HCT116 (cell line): ENCODE measurements at regions not wholly inside any gene's neighbourhood (a gene's known extent, or its start where the extent isn't known, plus 50 kb on each side); places are given as distances from the start of the nearest gene placed in this dataset.

Experiments used
- ATAC-seq: fragments of 200-7000 bp; cut with Tn5 transposase; 2 replicates; pipeline ENCODE4 v1.9.1; 2020; ENCODE audit warnings: mild to moderate bottlenecking, moderate library complexity
- BruUV-seq: library from RNA; stranded (reverse); fragments of 400-500 nt; replicated peaks from 2 replicates; lab custom pipeline; 2021; lab: Mats Ljungman, UMichigan
- CTCF ChIA-PET: fragments of 300-600 bp; sonication (Branson Sonifier 250); formaldehyde crosslinking; loops from one replicate; lab custom pipeline; 2021; ENCODE audit warnings: antibody characterized with exemption; lab: Charles Lee
- POLR2A ChIA-PET: fragments of 300-600, 350-600 bp; sonication (Branson Sonifier 250); formaldehyde crosslinking; loops from one replicate; lab custom pipeline; 2021; ENCODE audit warnings: antibody characterized with exemption; lab: Charles Lee
- RAD21 ChIA-PET, 2 experiments: fragments of 300-600 bp; sonication (Branson Sonifier 250); formaldehyde crosslinking; loops; one replicate each; lab custom pipeline; 2023; ENCODE audit warnings: low total read pairs in 2 of 2; ENCODE audit not compliant: uncharacterized antibody in 2 of 2, unreplicated experiment in 2 of 2, low non-redundant PET in 1 of 2; lab: Charles Lee
- DNase-seq: peaks from one replicate; pipeline ENCODE4 v3.0.0-alpha.2; 2010; ENCODE audit warnings: low read depth, low spot score
- H2AFZ ChIP-seq: fragments of 200-600 bp; shearing (Covaris generic), sonication (generic); 2 replicates; pipeline ENCODE4 v1.6.1; 2017; ENCODE audit warnings: low read depth, mixed run types, mixed read lengths, antibody characterized with exemption, low read length; ENCODE audit not compliant: poor library complexity, severe bottlenecking
- H3K27ac ChIP-seq: 2 replicates; pipeline ENCODE4 v1.5.1; 2012; ENCODE audit warnings: low read depth, low read length
- H3K27me3 ChIP-seq: fragments of 200-600 bp; sonication (generic); 2 replicates; pipeline ENCODE4 v1.6.1; 2016; ENCODE audit warnings: mixed run types, low read length, mixed read lengths; ENCODE audit not compliant: insufficient read depth
- H3K36me3 ChIP-seq, 2 experiments: fragments of 200-500 bp in 1 of 2; fragments of 200-600 bp in 1 of 2; sonication (Bioruptor generic) in 1 of 2; sonication (generic) in 1 of 2; 2 replicates each; pipeline versions ENCODE4 v1.5.1 to v1.6.1; 2014 to 2016; ENCODE audit warnings: low read length in 2 of 2, inconsistent platforms in 1 of 2, mixed read lengths in 1 of 2, mixed run types in 1 of 2; ENCODE audit not compliant: insufficient read depth in 2 of 2, control insufficient read depth in 1 of 2
- H3K4me1 ChIP-seq, 2 experiments: fragments of 200-600 bp in 1 of 2; sonication (generic) in 1 of 2; 2 replicates each; pipeline versions ENCODE4 v1.5.1 to v1.6.1; 2012 to 2017; ENCODE audit warnings: low read length in 2 of 2, inconsistent platforms in 1 of 2, mild to moderate bottlenecking in 1 of 2, mixed read lengths in 1 of 2, mixed run types in 1 of 2, moderate library complexity in 1 of 2; ENCODE audit not compliant: insufficient read depth in 2 of 2, control insufficient read depth in 1 of 2
- H3K4me2 ChIP-seq: fragments of 200-600 bp; sonication (generic); 2 replicates; pipeline ENCODE4 v1.6.1; 2017; ENCODE audit warnings: mixed run types, low read length, mixed read lengths
- H3K4me3 ChIP-seq, 2 experiments: fragments of 200-600 bp in 1 of 2; sonication (generic) in 1 of 2; replicated peaks in 1 of 2; 2 replicates each; pipeline ENCODE4 v1.5.1; 2011 to 2016; ENCODE audit warnings: low read length in 2 of 2, control low read depth in 1 of 2, low read depth in 1 of 2, mild to moderate bottlenecking in 1 of 2, mixed read lengths in 1 of 2, mixed run types in 1 of 2
- H3K79me2 ChIP-seq: fragments of 200-600 bp; sonication (generic); 2 replicates; pipeline ENCODE4 v1.6.1; 2017; ENCODE audit warnings: mild to moderate bottlenecking, mixed run types, low read length, moderate library complexity, mixed read lengths; ENCODE audit not compliant: insufficient read depth
- H3K9ac ChIP-seq: fragments of 200-600 bp; sonication (generic); 2 replicates; pipeline ENCODE4 v1.6.1; 2016; ENCODE audit warnings: low read length, mixed read lengths
- H3K9me2 ChIP-seq: fragments of 200-600 bp; sonication (generic), shearing (Covaris generic); 2 replicates; pipeline ENCODE4 v1.6.1; 2017; ENCODE audit warnings: mixed run types, mild to moderate bottlenecking, moderate library complexity; ENCODE audit not compliant: insufficient read depth
- H3K9me3 ChIP-seq, 2 experiments: fragments of 200-500 bp in 1 of 2; fragments of 200-600 bp in 1 of 2; sonication (Bioruptor generic) in 1 of 2; sonication (generic) in 1 of 2; 2 replicates each; pipeline ENCODE4 v1.6.1; 2014 to 2017; ENCODE audit warnings: low read length in 2 of 2, mixed read lengths in 2 of 2, inconsistent platforms in 1 of 2, low read depth in 1 of 2, mild to moderate bottlenecking in 1 of 2, mixed run types in 1 of 2, moderate library complexity in 1 of 2; ENCODE audit not compliant: control insufficient read depth in 1 of 2, insufficient read depth in 1 of 2
- H4K20me1 ChIP-seq: fragments of 200-600 bp; sonication (generic), shearing (Covaris generic); 2 replicates; pipeline ENCODE4 v1.6.1; 2017; ENCODE audit warnings: mixed run types, mild to moderate bottlenecking, moderate library complexity; ENCODE audit not compliant: insufficient read depth
- CBX3 ChIP-seq: IDR thresholded peaks from 2 replicates; pipeline ENCODE4 v1.6.1; 2012; ENCODE audit warnings: low read depth
- CEBPB ChIP-seq: IDR thresholded peaks from 2 replicates; pipeline ENCODE4 v1.6.1; 2012; ENCODE audit warnings: low read depth
- EGR1 ChIP-seq: IDR thresholded peaks from 2 replicates; pipeline ENCODE4 v1.6.1; 2012; ENCODE audit warnings: low read depth
- EZH2 ChIP-seq: fragments of 200-600 bp; sonication (generic); IDR thresholded peaks from 2 replicates; pipeline ENCODE4 v1.6.1; 2017; ENCODE audit warnings: antibody characterized with exemption, mixed run types
- FOSL1 ChIP-seq: IDR thresholded peaks from 2 replicates; pipeline ENCODE4 v1.6.1; 2012; ENCODE audit warnings: low read depth
- POLR2A ChIP-seq: IDR thresholded peaks from 2 replicates; pipeline ENCODE4 v1.7.0; 2011; ENCODE audit warnings: borderline replicate concordance; ENCODE audit not compliant: insufficient read depth, insufficient read length; ENCODE audit errors: extremely low read depth
- RAD21 ChIP-seq: IDR thresholded peaks from 2 replicates; pipeline ENCODE4 v1.6.1; 2012; ENCODE audit warnings: low read depth, mild to moderate bottlenecking
- SIN3A ChIP-seq: IDR thresholded peaks from 2 replicates; pipeline ENCODE4 v1.6.1; 2012; ENCODE audit warnings: low read depth
- TCF7L2 ChIP-seq: IDR thresholded peaks from 2 replicates; pipeline ENCODE4 v1.7.0; 2011; ENCODE audit warnings: borderline replicate concordance, inconsistent platforms; ENCODE audit not compliant: insufficient read depth, insufficient read length; ENCODE audit errors: extremely low read depth
- YY1 ChIP-seq: IDR thresholded peaks from 2 replicates; pipeline ENCODE4 v1.6.1; 2011; ENCODE audit warnings: low read length, low read depth, moderate library complexity, mild to moderate bottlenecking; ENCODE audit not compliant: insufficient replicate concordance; ENCODE audit errors: extremely low read depth
- intact Hi-C: fragments of 100-400 bp; cut with micrococcal nuclease; formaldehyde crosslinking; loops from 2 replicates; pipeline ENCODE4 v1.10.0; 2022
- TF ChIP-seq, protein P1 (sequence below): IDR thresholded peaks from 2 replicates; pipeline ENCODE4 v1.6.1; 2012; ENCODE audit warnings: low read depth
- TF ChIP-seq, protein P2 (sequence below): IDR thresholded peaks from 2 replicates; pipeline ENCODE4 v1.6.1; 2012
- TF ChIP-seq, protein P3 (sequence below): IDR thresholded peaks from 2 replicates; pipeline ENCODE4 v1.6.1; 2012

DNA sequence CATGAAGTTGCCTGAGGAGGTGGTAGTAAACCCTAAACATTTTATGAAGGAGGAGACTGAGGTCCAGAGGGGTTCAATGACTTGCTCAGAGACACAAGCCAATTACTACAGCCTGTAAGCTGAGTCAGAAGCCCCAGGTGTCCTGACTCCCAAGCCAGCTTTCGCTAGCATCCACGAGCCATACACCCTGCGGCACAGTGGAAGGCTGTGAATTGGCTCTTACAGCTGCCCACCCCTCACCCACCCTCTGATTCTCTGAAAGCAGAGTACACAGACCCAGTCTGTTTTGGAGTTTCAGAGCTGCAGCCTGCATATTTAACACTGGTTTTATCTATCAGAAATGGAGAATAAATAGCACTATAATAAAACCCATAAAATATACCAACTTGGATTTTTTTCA is 253.4 kb downstream of the IGSF11 start:
- H3K27me3 ChIP-seq, result no peaks in the 10 kb centered on the region
- no peak for DNase-seq
- peaks cover 78% of the 10 kb centered on the region for H3K79me2 ChIP-seq
- TF ChIP-seq, protein P1, sequence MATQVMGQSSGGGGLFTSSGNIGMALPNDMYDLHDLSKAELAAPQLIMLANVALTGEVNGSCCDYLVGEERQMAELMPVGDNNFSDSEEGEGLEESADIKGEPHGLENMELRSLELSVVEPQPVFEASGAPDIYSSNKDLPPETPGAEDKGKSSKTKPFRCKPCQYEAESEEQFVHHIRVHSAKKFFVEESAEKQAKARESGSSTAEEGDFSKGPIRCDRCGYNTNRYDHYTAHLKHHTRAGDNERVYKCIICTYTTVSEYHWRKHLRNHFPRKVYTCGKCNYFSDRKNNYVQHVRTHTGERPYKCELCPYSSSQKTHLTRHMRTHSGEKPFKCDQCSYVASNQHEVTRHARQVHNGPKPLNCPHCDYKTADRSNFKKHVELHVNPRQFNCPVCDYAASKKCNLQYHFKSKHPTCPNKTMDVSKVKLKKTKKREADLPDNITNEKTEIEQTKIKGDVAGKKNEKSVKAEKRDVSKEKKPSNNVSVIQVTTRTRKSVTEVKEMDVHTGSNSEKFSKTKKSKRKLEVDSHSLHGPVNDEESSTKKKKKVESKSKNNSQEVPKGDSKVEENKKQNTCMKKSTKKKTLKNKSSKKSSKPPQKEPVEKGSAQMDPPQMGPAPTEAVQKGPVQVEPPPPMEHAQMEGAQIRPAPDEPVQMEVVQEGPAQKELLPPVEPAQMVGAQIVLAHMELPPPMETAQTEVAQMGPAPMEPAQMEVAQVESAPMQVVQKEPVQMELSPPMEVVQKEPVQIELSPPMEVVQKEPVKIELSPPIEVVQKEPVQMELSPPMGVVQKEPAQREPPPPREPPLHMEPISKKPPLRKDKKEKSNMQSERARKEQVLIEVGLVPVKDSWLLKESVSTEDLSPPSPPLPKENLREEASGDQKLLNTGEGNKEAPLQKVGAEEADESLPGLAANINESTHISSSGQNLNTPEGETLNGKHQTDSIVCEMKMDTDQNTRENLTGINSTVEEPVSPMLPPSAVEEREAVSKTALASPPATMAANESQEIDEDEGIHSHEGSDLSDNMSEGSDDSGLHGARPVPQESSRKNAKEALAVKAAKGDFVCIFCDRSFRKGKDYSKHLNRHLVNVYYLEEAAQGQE, result no peak
- TF ChIP-seq EZH2, result no peak
- TF ChIP-seq POLR2A, result no peak
- TF ChIP-seq YY1, result no peak
- TF ChIP-seq, protein P2, sequence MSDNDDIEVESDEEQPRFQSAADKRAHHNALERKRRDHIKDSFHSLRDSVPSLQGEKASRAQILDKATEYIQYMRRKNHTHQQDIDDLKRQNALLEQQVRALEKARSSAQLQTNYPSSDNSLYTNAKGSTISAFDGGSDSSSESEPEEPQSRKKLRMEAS, result no peak
- no peak for TF ChIP-seq TCF7L2
- no peak for TF ChIP-seq SIN3A
- no peak for TF ChIP-seq CBX3
- no peak for TF ChIP-seq CEBPB
- TF ChIP-seq RAD21, result no peak
- TF ChIP-seq, protein P3, sequence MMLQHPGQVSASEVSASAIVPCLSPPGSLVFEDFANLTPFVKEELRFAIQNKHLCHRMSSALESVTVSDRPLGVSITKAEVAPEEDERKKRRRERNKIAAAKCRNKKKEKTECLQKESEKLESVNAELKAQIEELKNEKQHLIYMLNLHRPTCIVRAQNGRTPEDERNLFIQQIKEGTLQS, result no peak
- no peak for TF ChIP-seq FOSL1
- TF ChIP-seq EGR1, result no peak
- no peaks in the 10 kb centered on the region for H4K20me1 ChIP-seq
- no peak overlapping the region for H3K4me2 ChIP-seq
- POLR2A ChIA-PET, result no interaction called here
- intact Hi-C loops, result no loop called here
- RAD21 ChIA-PET, result no interaction called here
- no peak overlapping the region for H2AFZ ChIP-seq
- H3K9ac ChIP-seq, result no peak overlapping the region
- no TSS peak for BruUV-seq
- no peaks in the 10 kb centered on the region for H3K9me3 ChIP-seq
- H3K36me3 ChIP-seq, result no peaks in the 10 kb centered on the region
- no peak overlapping the region for H3K27ac ChIP-seq
- no peak overlapping the region for H3K4me3 ChIP-seq
- CTCF ChIA-PET, result no interaction called here
- H3K9me2 ChIP-seq, result no peaks in the 10 kb centered on the region
- no peak for ATAC-seq
- peaks cover 12 to 25% of the 10 kb centered on the region in 2 experiments for H3K4me1 ChIP-seq
